ENCODE measurements at regions not wholly inside any gene's neighbourhood (a gene's known extent, or its start where the extent isn't known, plus 50 kb on each side); places are given as distances from the start of the nearest gene placed in this dataset.
"Not testable (repeated sequence)": the region's sequence is repeated elsewhere in the genome, so short reads cannot be mapped to it uniquely, and the experiment has no call there.

GRCh38 chr5:2818936-2819335 lies 67.5 kb upstream of the IRX2 start:
- no peaks in the 10 kb centered on the region for H3K4me1 ChIP-seq (replicated peaks)
- H3K27ac ChIP-seq, result no peak overlapping the region
- no peak for DNase-seq (ENCODE audit: low spot score)
- intact Hi-C loops (cut with DNase I), result no loop called here
- no peaks in the 10 kb centered on the region for H3K9me3 ChIP-seq
- TF ChIP-seq POLR2A (IDR thresholded peaks at IDR 0.05) (no peak), POLR2AphosphoS5 (IDR thresholded peaks at IDR 0.05) (no peak), CTCF (IDR thresholded peaks at IDR 0.05) (no peak)
- no peaks in the 10 kb centered on the region for H3K27me3 ChIP-seq (replicated peaks; ENCODE audit: insufficient read depth)
- no peaks in the 10 kb centered on the region for H3K36me3 ChIP-seq
- WGBS, result 87% methylated on average over 7 of the region's 7 CpGs
- H3K4me3 ChIP-seq, result no peak overlapping the region

- Histone ChIP-seq H3K4me3 (no peak overlapping the region), H3K27me3 (replicated peaks; ENCODE audit: insufficient read depth) (no peaks in the 10 kb centered on the region), H3K9me3 (no peaks in the 10 kb centered on the region), H3K36me3 (no peaks in the 10 kb centered on the region), H3K4me1 (replicated peaks) (no peaks in the 10 kb centered on the region), H3K27ac (no peak overlapping the region)
- intact Hi-C loops (cut with DNase I), result no loop called here
- no peak for DNase-seq (ENCODE audit: low spot score)
- no peak for TF ChIP-seq POLR2AphosphoS5 (IDR thresholded peaks at IDR 0.05)
- no peak for TF ChIP-seq POLR2A (IDR thresholded peaks at IDR 0.05)
- no peak for TF ChIP-seq CTCF (IDR thresholded peaks at IDR 0.05)
- 61% methylated on average over 5 of the region's 5 CpGs for WGBS
Observed at GRCh38 chr5:2817031-2817603, 65.6 kb upstream of the IRX2 start.

- 67% methylated on average over 8 of the region's 9 CpGs for WGBS
- intact Hi-C loops (cut with DNase I), result no loop called here
Observed at GRCh38 chr5:2813678-2814077, 62.2 kb upstream of the IRX2 start.

GRCh38 chr5:2810644-2811043 lies 59.2 kb upstream of the IRX2 start:
- intact Hi-C loops (cut with DNase I), result no loop called here
- H3K36me3 ChIP-seq, result no peaks in the 10 kb centered on the region
- DNase-seq (ENCODE audit: low spot score), result no peak
- TF ChIP-seq POLR2AphosphoS5 (IDR thresholded peaks at IDR 0.05) (no peak), CTCF (IDR thresholded peaks at IDR 0.05) (no peak), POLR2A (IDR thresholded peaks at IDR 0.05) (no peak)
- WGBS, result 65% methylated on average over 3 of the region's 3 CpGs
- H3K27ac ChIP-seq, result no peak overlapping the region
- no peaks in the 10 kb centered on the region for H3K27me3 ChIP-seq (replicated peaks; ENCODE audit: insufficient read depth)
- H3K9me3 ChIP-seq, result no peaks in the 10 kb centered on the region
- H3K4me3 ChIP-seq, result no peak overlapping the region
- H3K4me1 ChIP-seq (replicated peaks), result no peaks in the 10 kb centered on the region

More at GRCh38 chr5:2813678-2814077, 62.2 kb upstream of the IRX2 start:
- no peak overlapping the region for H3K27ac ChIP-seq
- no peaks in the 10 kb centered on the region for H3K4me1 ChIP-seq (replicated peaks)
- H3K36me3 ChIP-seq, result no peaks in the 10 kb centered on the region
- TF ChIP-seq CTCF (IDR thresholded peaks at IDR 0.05) (no peak), POLR2AphosphoS5 (IDR thresholded peaks at IDR 0.05) (no peak), POLR2A (IDR thresholded peaks at IDR 0.05) (no peak)
- DNase-seq (ENCODE audit: low spot score), result no peak
- H3K27me3 ChIP-seq (replicated peaks; ENCODE audit: insufficient read depth), result no peaks in the 10 kb centered on the region
- no peak overlapping the region for H3K4me3 ChIP-seq
- H3K9me3 ChIP-seq, result no peaks in the 10 kb centered on the region

- DNase-seq (ENCODE audit: low spot score); H3K27me3 ChIP-seq (replicated peaks; ENCODE audit: insufficient read depth); H3K36me3 ChIP-seq; H3K4me1 ChIP-seq (replicated peaks); H3K9me3 ChIP-seq; H3K4me3 ChIP-seq; H3K27ac ChIP-seq; intact Hi-C loops (cut with DNase I): not testable (repeated sequence)
- WGBS, result 64% methylated on average over 5 of the region's 5 CpGs
Observed at GRCh38 chr5:2807244-2807643, 55.8 kb upstream of the IRX2 start.
